Stimulated activated naive CD8-positive, alpha-beta T cell treated with anti-CD3 and anti-CD28 coated beads, Interleukin-15, amount 100 ng/mL, for 72 hours (primary cell): ENCODE measurements at regions not wholly inside any gene's neighbourhood (a gene's known extent, or its start where the extent isn't known, plus 50 kb on each side); places are given as distances from the start of the nearest gene placed in this dataset.
"Not testable (repeated sequence)": the region's sequence is repeated elsewhere in the genome, so short reads cannot be mapped to it uniquely, and the experiment has no call there.

Experiments used
- ATAC-seq: fragments of 150-1000 bp; cut with Tn5 transposase; 2 replicates; pipeline ENCODE4 v1.10.0; 2021; ENCODE audit warnings: mild to moderate bottlenecking, moderate library complexity
- DNase-seq, 2 donors: peaks; one replicate each; pipeline ENCODE4 v3.0.0; 2021 to 2022
- H3K27ac Mint-ChIP-seq, 2 donors: one replicate each; pipeline ENCODE4 v1.8.0; 2022; ENCODE audit warnings: mild to moderate bottlenecking in 2 of 2, mixed read lengths in 2 of 2, moderate library complexity in 2 of 2
- H3K27me3 Mint-ChIP-seq: one replicate; pipeline ENCODE4 v1.8.0; 2022; ENCODE audit warnings: mixed read lengths
- H3K4me1 Mint-ChIP-seq: one replicate; pipeline ENCODE4 v1.8.0; 2022; ENCODE audit warnings: mild to moderate bottlenecking, mixed read lengths
- H3K4me3 Mint-ChIP-seq, 2 donors: one replicate each; pipeline ENCODE4 v1.8.0; 2022; ENCODE audit warnings: mild to moderate bottlenecking in 2 of 2, mixed read lengths in 2 of 2, moderate library complexity in 1 of 2
- H3K9me3 Mint-ChIP-seq, 2 donors: one replicate each; pipeline ENCODE4 v1.8.0; 2022; ENCODE audit warnings: mixed read lengths in 2 of 2

DNA sequence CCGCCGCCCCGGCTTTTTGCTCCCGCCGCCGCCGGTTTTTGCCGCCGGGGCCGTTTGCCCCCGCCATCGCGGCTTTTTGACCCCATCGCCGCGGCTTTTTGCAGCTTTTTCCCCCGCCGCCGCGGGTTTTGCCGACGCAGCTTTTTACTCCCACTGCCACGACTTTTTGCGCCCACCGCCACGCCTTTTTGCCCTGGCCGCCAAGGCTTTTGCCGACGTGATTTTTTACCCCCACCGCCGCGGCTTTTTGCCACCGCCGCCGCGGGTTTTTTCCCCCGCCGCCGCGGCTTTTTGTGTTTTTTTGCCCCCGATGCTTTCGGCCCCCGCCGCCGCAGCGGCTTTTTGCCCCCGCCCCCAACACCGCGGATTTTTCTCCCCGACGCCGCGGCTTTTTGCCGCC is 5001.9 kb upstream of the OR11H1 start:
- H3K9me3 Mint-ChIP-seq = not testable (repeated sequence)

DNA sequence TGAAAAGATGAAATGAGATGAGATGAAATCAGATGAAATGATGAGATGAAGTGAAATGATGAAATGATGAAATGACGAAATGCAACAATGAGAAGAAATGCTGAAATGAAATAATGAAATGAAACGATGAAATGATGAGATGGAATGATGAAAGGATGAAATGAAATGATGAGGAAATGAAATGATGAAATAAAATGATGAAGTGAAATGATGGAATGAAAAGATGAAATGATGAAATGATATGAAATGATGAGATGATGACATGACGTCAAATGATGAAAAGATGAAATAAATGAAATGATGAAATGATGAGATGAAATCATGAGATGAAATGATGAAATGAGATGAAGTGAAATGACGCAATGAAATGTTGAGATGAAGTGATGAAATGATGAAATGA is 4996.9 kb upstream of the OR11H1 start:
- not testable (repeated sequence) for H3K9me3 Mint-ChIP-seq, H3K4me3 Mint-ChIP-seq, ATAC-seq

More for the DNA sequence above, 5001.9 kb upstream of the OR11H1 start:
- not testable (repeated sequence) for H3K27me3 Mint-ChIP-seq, H3K27ac Mint-ChIP-seq, ATAC-seq, DNase-seq, H3K4me1 Mint-ChIP-seq, H3K4me3 Mint-ChIP-seq

GRCh38 chr22:10572531-10572930 is 4955.5 kb upstream of the OR11H1 start:
- H3K4me1 Mint-ChIP-seq, H3K27me3 Mint-ChIP-seq, DNase-seq, ATAC-seq, H3K4me3 Mint-ChIP-seq, H3K9me3 Mint-ChIP-seq: not testable (repeated sequence)
- H3K27ac Mint-ChIP-seq = peak overlapping the region in 1 of 2 donors; percentile 80

More for the DNA sequence above, 4996.9 kb upstream of the OR11H1 start:
- not testable (repeated sequence) for H3K27ac Mint-ChIP-seq, H3K4me1 Mint-ChIP-seq, DNase-seq, H3K27me3 Mint-ChIP-seq

- H3K27ac Mint-ChIP-seq = not testable (repeated sequence)
These were observed 4926.9 kb upstream of the OR11H1 start for GRCh38 chr22:10601071-10601470.

GRCh38 chr22:10631961-10632360 is 4896.0 kb upstream of the OR11H1 start:
- ATAC-seq, H3K9me3 Mint-ChIP-seq, DNase-seq, H3K4me1 Mint-ChIP-seq, H3K4me3 Mint-ChIP-seq, H3K27ac Mint-ChIP-seq, H3K27me3 Mint-ChIP-seq: not testable (repeated sequence)

More at GRCh38 chr22:10601071-10601470, 4926.9 kb upstream of the OR11H1 start:
- ATAC-seq, H3K9me3 Mint-ChIP-seq, DNase-seq, H3K4me1 Mint-ChIP-seq, H3K4me3 Mint-ChIP-seq, H3K27me3 Mint-ChIP-seq: not testable (repeated sequence)

- not testable (repeated sequence) for H3K27me3 Mint-ChIP-seq, H3K4me3 Mint-ChIP-seq, DNase-seq, ATAC-seq, H3K27ac Mint-ChIP-seq, H3K4me1 Mint-ChIP-seq
- H3K9me3 Mint-ChIP-seq = peaks cover 4 to 12% of the 10 kb centered on the region in 2 donors
These were observed 4892.7 kb upstream of the OR11H1 start for GRCh38 chr22:10635341-10635740.

DNA sequence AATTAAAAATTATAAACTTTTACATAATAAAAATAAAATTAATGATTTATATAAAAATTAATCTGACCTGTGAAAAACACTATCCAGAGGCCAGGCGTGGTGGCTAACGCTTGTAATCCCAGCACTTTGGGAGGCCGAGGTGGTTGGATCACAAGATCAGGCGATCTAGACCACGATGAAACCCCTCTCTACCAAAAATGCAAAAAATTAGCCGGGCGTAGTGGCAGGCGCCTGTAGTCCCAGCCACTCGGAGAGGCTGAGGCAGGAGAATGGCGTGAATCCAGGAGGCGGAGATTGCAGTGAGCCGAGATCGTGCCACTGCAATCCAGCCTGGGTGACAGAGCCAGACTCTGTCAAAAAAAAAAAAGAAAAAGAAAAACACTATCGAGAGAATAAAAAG is 4865.2 kb upstream of the OR11H1 start:
- not testable (repeated sequence) for H3K4me3 Mint-ChIP-seq, H3K27me3 Mint-ChIP-seq, ATAC-seq, H3K9me3 Mint-ChIP-seq, H3K4me1 Mint-ChIP-seq, H3K27ac Mint-ChIP-seq, DNase-seq

GRCh38 chr22:10673065-10673464 is 4854.9 kb upstream of the OR11H1 start:
- not testable (repeated sequence) for H3K27ac Mint-ChIP-seq, DNase-seq, H3K27me3 Mint-ChIP-seq, H3K4me3 Mint-ChIP-seq, H3K4me1 Mint-ChIP-seq, ATAC-seq, H3K9me3 Mint-ChIP-seq

DNA sequence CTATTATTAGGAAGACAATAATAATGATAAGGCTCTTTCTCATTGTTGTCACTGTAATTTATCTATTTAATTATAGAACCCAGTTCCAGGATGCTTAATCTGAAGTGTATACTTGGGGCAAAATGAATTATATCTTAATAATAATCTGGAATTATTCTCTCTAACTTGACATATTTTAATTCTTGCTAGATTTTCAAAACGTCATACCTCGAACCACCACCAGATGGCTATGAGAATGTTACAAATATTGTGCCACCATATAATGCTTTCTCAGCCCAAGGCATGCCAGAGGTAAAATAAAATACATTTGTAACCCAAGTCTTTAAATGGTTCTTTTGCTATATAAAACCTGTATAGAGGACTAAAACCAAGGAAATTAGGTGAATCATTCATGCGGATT is 4849.3 kb upstream of the OR11H1 start:
- H3K27me3 Mint-ChIP-seq, ATAC-seq, DNase-seq, H3K4me3 Mint-ChIP-seq, H3K27ac Mint-ChIP-seq, H3K4me1 Mint-ChIP-seq: not testable (repeated sequence)
- peaks cover 0 to 19% of the 10 kb centered on the region in 2 donors for H3K9me3 Mint-ChIP-seq

DNA sequence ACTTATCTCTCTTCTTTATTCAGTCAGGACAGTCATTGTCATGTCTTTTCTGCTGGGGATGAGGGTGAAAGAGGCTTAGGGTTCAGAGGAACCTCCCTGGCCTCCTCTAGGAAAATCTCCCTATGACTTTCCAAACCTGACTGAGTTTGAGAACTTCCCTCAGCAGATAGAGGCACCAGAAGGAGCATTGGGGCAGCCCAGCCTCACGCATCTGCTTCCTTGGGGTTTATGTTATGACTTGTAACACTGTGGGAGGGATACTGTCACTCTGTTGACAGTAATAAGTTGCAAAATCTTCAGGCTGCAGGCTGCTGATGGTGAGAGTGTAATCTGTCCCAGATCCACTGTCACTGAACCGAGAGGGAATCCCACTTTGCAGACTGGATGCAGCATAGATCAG is 4842.6 kb upstream of the OR11H1 start:
- not testable (repeated sequence) for DNase-seq, H3K27ac Mint-ChIP-seq, H3K4me1 Mint-ChIP-seq, H3K27me3 Mint-ChIP-seq, ATAC-seq, H3K4me3 Mint-ChIP-seq
- peaks cover 0 to 18% of the 10 kb centered on the region in 2 donors for H3K9me3 Mint-ChIP-seq

DNA sequence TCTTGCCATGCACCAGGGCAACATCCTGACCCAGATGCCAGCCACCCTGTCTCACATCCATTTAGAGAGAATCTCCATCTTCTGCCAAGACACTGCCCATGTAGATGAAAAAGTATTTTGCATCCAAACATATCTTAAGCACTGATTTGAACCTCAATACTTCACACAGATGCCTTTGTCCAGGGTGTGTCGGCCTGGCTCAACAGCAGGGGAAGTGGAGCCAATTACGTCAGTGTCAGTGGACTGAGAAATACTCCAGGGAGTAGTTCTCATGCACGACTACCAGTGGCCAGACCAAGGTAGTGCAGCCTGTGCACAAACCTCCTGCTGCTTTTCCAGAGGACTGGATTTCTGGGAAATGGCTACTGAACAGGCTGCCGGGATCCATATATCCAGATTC is 4840.7 kb upstream of the OR11H1 start:
- H3K9me3 Mint-ChIP-seq, ATAC-seq, H3K27me3 Mint-ChIP-seq, H3K4me1 Mint-ChIP-seq, H3K4me3 Mint-ChIP-seq, H3K27ac Mint-ChIP-seq, DNase-seq: not testable (repeated sequence)

DNA sequence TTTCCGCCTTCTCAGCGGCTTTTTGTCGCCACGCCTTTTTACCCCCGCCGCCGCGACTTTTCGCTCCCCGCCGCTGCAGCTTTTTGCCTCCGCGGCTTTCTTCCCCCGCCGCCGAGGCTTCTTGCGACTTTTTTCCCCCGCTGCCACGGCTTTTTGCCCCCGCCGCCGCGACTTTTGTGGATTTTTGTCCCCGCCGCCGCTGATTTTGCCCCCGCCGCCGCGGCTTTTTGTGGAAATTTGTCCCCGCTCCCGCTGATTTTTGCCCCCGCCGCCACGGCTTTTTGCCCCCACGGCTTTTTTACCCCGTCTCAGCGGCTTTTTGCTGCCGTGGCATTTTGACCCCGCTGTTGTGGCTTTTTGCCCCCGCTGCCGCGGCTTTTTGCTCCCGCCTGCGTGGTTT is 4829.2 kb upstream of the OR11H1 start:
- not testable (repeated sequence) for H3K9me3 Mint-ChIP-seq, DNase-seq, H3K4me1 Mint-ChIP-seq, ATAC-seq, H3K27ac Mint-ChIP-seq, H3K27me3 Mint-ChIP-seq, H3K4me3 Mint-ChIP-seq

DNA sequence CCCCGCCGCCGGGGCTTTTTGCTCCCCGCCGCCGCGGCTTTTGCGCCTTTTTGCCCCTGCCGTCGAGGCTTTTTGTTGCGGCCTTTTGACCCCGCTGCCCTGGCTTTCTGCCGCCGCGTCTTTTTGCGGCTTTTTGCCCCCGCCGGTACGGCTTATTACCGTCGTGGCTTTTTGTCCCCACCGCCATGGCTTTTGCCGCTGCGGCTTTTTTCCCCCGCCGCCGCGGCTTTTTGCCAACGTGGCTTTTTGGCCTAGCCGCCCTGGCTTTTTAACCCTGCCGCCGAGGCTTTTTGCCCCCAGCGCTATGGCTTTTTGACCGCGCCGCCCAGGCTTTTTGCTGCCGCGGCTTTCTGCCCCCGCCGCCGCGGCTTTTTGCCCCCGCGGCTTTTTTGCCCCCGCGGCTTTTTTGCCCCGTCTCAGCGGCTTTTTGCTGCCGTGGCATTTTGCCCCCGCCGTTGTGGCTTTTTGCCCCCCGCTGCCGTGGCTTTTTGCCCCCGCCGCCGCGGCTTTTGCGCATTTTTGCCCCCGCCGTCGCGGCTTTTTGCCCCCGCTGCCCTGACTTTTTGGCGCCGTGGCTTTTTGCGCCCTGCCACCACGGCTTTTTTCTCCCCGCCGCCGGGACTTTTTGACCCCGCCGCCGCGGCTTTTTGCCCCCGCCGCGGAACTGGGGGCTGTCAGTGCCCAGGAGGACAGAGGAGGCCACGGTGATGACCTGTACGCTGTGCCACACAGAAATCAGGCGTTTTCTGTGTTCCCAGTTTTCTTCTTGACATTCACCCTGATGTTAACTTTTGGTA is 4828.5 kb upstream of the OR11H1 start:
- not testable (repeated sequence) for H3K4me1 Mint-ChIP-seq, DNase-seq, H3K27me3 Mint-ChIP-seq, ATAC-seq, H3K27ac Mint-ChIP-seq, H3K4me3 Mint-ChIP-seq, H3K9me3 Mint-ChIP-seq

DNA sequence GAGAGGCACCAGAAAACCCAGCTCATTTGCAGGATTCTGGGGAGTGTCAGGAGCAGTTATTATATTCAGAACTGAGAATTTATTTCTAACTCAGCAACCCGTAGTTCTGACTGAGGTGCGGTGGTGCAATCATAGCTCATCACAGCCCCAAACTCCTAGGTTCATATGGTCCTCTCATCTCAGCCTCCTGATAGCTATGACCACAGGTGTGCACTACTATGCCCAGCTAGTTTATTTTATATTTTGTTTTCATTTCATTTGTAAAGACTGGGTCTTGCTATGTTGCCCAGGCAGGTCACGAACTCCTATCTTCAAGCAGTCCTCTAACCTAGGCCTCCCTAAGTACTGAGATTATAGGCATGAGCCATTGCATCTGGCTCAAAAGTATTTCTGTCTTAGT is 4819.8 kb upstream of the OR11H1 start:
- DNase-seq, H3K27me3 Mint-ChIP-seq, ATAC-seq, H3K4me3 Mint-ChIP-seq, H3K4me1 Mint-ChIP-seq, H3K27ac Mint-ChIP-seq: not testable (repeated sequence)
- H3K9me3 Mint-ChIP-seq = peaks cover 12 to 13% of the 10 kb centered on the region in 2 donors

GRCh38 chr22:10710923-10711322 is 4817.1 kb upstream of the OR11H1 start:
- not testable (repeated sequence) for H3K27ac Mint-ChIP-seq, H3K4me3 Mint-ChIP-seq, ATAC-seq, DNase-seq, H3K4me1 Mint-ChIP-seq, H3K27me3 Mint-ChIP-seq
- peaks cover 30 to 34% of the 10 kb centered on the region in 2 donors for H3K9me3 Mint-ChIP-seq

DNA sequence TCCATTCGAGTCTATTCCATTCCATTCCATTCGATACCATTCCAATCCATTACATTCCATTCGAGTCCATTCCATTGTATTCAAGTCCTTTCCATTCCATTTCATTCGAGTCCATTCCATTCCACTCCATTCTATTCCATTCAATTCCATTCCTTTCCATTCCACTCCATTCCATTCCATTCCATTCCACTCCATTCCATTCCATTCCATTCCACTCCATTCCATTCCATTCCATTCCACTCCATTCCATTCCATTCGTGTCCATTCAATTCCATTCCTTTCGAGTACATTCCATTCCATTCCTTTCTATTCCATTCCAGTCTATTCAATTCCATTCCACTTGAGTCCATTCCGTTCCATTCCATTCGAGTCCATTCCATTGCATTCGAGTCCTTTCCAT is 4805.2 kb upstream of the OR11H1 start:
- not testable (repeated sequence) for DNase-seq, H3K4me3 Mint-ChIP-seq, H3K27me3 Mint-ChIP-seq, H3K4me1 Mint-ChIP-seq, ATAC-seq, H3K27ac Mint-ChIP-seq
- H3K9me3 Mint-ChIP-seq = peaks cover 92 to 94% of the 10 kb centered on the region in 2 donors
